ENCODE measurements at regions not wholly inside any gene's neighbourhood (a gene's known extent, or its start where the extent isn't known, plus 50 kb on each side); places are given as distances from the start of the nearest gene placed in this dataset.

DNA sequence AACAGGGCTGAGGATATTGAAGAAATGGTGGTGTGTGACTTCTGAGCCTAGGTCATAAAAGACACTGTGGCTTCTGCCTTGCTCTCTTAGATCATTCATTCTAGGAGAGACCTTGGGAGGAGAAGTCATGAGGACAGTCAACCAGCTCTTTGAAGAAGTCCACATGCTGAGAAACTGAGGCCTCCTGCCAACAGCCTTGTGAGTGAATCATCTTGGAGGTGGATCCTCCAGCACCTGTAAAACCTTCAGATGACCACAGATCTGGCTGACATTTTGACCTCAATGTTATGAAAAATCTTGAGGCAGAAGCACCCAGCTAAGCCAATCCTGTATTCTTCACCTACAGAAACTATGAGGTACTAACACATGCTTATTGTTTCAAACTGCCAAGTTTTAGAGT is 165.9 kb downstream of the CARTPT start (continued):
- TF ChIP-seq TAF1 (conservative IDR thresholded peaks at IDR 0.05) (no peak), HNF4A (conservative IDR thresholded peaks at IDR 0.05) (no peak), FOXA2 (IDR thresholded peaks at IDR 0.05) (no peak)

DNA sequence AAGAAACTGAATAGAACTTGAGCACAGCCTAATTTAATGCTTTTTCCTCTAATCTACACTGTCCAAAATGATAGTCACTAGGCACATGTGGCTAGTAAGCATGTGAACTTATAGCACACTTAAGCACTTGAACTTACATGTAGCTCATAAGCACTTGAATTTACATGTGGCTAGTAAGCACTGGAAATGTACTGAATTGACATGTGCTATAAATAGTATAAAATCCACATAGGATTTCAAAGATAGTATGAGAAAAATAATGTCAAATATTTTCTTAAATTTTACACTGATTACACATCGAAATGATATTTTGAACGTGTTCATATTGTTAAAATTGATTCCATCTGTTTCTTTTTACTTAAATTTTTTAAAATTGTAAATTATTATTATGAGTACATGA is 167.3 kb downstream of the CARTPT start:
- WGBS: 92% methylated on average over 2 of the region's 2 CpGs
- H3K4me3 ChIP-seq (ENCODE audit: low read depth in 1 of 3, low read length in 3 of 3): no peak overlapping the region
- no peaks in the 10 kb centered on the region for H3K36me3 ChIP-seq (ENCODE audit: control insufficient read depth in 4 of 4, insufficient read depth in 3 of 4, low read depth in 1 of 4, low read length in 3 of 4)
- peaks cover 0 to 3% (median 0%) of the 10 kb centered on the region in 4 donors for H3K27me3 ChIP-seq (ENCODE audit: control insufficient read depth in 4 of 4, insufficient read depth in 4 of 4, low read length in 3 of 4)
- TF ChIP-seq RXRA (IDR thresholded peaks at IDR 0.05) (no peak), ZBTB33 (IDR thresholded peaks at IDR 0.05) (no peak), GABPA (IDR thresholded peaks at IDR 0.05 in 1 of 2, conservative IDR thresholded peaks at IDR 0.05 in 1 of 2) (no peak), EGR1 (IDR thresholded peaks at IDR 0.05; ENCODE audit: low read depth in 2 of 2) (no peak), RAD21 (IDR thresholded peaks at IDR 0.05) (no peak), REST (IDR thresholded peaks at IDR 0.05) (no peak), FOXA2 (IDR thresholded peaks at IDR 0.05) (no peak), SP1 (IDR thresholded peaks at IDR 0.05) (no peak), HNF4G (IDR thresholded peaks at IDR 0.05) (no peak), TAF1 (conservative IDR thresholded peaks at IDR 0.05) (no peak), ATF3 (IDR thresholded peaks at IDR 0.05) (no peak), YY1 (IDR thresholded peaks at IDR 0.05) (no peak)
- TF ChIP-seq, protein P1, sequence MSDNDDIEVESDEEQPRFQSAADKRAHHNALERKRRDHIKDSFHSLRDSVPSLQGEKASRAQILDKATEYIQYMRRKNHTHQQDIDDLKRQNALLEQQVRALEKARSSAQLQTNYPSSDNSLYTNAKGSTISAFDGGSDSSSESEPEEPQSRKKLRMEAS (IDR thresholded peaks at IDR 0.05): no peak
- TF ChIP-seq, protein P2, sequence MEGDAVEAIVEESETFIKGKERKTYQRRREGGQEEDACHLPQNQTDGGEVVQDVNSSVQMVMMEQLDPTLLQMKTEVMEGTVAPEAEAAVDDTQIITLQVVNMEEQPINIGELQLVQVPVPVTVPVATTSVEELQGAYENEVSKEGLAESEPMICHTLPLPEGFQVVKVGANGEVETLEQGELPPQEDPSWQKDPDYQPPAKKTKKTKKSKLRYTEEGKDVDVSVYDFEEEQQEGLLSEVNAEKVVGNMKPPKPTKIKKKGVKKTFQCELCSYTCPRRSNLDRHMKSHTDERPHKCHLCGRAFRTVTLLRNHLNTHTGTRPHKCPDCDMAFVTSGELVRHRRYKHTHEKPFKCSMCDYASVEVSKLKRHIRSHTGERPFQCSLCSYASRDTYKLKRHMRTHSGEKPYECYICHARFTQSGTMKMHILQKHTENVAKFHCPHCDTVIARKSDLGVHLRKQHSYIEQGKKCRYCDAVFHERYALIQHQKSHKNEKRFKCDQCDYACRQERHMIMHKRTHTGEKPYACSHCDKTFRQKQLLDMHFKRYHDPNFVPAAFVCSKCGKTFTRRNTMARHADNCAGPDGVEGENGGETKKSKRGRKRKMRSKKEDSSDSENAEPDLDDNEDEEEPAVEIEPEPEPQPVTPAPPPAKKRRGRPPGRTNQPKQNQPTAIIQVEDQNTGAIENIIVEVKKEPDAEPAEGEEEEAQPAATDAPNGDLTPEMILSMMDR (IDR thresholded peaks at IDR 0.05; ENCODE audit: low read depth, low read length, missing input control): no peak
- H3K4me1 ChIP-seq (ENCODE audit: control insufficient read depth in 4 of 4, insufficient read depth in 4 of 4, low read length in 3 of 4): no peaks in the 10 kb centered on the region
- no peaks in the 10 kb centered on the region for H3K9me3 ChIP-seq (ENCODE audit: control insufficient read depth in 4 of 4, low read length in 3 of 4)
- no peak overlapping the region for H3K9ac ChIP-seq (ENCODE audit: low read depth in 1 of 2, low read length in 2 of 2)
- no peak for DNase-seq (ENCODE audit: low spot score)
- H3K27ac ChIP-seq (ENCODE audit: low read depth in 1 of 2, low read length in 2 of 2): no peak overlapping the region
